ENCODE measurements at regions not wholly inside any gene's neighbourhood (a gene's known extent, or its start where the extent isn't known, plus 50 kb on each side); places are given as distances from the start of the nearest gene placed in this dataset.

DNA sequence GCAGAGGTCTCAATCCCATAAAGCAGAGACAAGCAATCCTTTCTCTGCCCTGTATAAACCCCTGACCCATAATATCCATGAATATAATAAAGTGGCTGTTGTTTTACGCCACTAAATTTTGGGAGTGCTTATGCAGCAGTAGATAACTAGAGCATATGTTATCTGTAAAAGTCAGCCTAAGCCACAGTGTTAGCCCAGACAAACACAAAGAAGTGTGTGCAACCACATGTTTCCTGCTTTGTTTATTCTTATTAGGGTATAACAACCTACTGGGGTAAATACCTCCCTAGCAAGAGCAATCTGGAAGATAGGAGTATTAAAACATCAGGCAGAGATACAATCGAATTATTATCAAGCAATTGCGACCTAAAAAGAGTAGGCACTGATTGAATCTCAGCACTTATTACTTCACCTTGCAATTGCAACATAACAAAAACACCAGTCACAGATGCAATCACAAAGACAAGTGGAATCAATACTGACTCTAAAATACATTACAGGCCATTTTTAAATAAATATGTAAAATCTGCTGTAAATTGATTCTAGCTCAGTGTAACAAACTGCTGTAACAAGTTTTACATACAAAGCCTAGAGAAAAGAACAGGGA lies 94.6 kb upstream of the UBE2E2 start:
- TF ChIP-seq POLR2A (IDR thresholded peaks at IDR 0.05), result no peak
- TF ChIP-seq, protein P1, sequence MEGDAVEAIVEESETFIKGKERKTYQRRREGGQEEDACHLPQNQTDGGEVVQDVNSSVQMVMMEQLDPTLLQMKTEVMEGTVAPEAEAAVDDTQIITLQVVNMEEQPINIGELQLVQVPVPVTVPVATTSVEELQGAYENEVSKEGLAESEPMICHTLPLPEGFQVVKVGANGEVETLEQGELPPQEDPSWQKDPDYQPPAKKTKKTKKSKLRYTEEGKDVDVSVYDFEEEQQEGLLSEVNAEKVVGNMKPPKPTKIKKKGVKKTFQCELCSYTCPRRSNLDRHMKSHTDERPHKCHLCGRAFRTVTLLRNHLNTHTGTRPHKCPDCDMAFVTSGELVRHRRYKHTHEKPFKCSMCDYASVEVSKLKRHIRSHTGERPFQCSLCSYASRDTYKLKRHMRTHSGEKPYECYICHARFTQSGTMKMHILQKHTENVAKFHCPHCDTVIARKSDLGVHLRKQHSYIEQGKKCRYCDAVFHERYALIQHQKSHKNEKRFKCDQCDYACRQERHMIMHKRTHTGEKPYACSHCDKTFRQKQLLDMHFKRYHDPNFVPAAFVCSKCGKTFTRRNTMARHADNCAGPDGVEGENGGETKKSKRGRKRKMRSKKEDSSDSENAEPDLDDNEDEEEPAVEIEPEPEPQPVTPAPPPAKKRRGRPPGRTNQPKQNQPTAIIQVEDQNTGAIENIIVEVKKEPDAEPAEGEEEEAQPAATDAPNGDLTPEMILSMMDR (IDR thresholded peaks at IDR 0.05), result no peak
- TF ChIP-seq EP300 (IDR thresholded peaks at IDR 0.05), result no peak
- no peak for TF ChIP-seq POLR2AphosphoS5 (IDR thresholded peaks at IDR 0.05)

All from stomach (tissue), 4 donors.